NCI-H2081 (cell line): ENCODE measurements at regions not wholly inside any gene's neighbourhood (a gene's known extent, or its start where the extent isn't known, plus 50 kb on each side); places are given as distances from the start of the nearest gene placed in this dataset.

Experiments used
- DNase-seq, 2 experiments: peaks; one replicate each; lab custom pipeline; 2025; lab: John Stamatoyannopoulos, UW

DNA sequence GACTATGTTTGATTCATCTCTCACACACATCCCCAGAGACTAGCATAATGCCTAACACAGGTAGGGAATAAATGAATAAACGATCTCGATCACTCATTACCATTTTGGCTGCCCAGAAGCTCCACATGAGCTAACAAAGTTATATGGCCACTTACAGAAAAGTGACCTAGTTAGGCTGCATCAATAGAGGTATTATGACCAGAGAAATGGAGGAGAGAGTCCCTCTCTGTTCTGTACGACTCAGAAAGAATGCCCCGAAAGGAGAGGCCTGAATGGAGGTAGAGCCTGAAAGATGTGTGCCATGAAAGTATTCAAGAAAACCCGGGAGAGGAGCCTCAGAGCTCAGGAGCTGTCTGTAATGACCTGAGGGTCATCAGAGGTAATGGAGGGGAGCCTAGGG is 208.2 kb upstream of the GRIK3 start:
- no peak for DNase-seq

DNA sequence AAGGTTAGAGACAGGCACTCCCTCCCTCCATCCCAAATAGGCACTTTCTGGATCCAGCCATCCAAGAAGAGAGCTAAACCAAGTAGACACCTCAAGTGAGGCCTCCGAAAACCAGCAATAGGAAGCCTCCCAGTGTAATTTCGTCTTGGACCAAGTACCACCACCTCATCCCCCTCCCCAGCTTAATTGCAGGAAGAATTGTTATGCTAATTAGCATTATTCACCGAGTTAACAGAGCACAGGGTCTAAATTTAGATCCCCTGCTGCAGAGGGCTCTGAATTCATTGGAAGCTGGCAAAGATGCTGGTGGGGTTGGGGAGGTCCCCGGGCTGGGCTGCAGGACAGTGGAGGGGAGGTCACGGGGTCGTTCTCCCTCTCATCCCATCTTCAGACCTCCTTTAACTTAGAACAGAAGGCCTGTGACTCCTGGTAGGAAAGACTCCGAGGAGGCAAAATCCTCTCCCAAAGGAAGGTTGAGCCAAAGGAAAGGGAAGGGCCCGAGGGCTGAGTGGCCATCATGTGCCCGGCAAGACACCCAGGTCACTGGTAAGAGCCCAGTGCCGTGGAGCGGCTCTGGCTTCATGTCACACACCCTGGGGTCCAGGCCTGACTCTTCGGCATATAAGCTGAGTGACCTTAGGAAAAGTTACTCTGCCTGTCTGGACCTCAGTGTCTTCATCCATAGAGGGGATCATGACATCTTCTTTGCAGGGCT is 209.2 kb upstream of the GRIK3 start:
- no peak for DNase-seq

DNA sequence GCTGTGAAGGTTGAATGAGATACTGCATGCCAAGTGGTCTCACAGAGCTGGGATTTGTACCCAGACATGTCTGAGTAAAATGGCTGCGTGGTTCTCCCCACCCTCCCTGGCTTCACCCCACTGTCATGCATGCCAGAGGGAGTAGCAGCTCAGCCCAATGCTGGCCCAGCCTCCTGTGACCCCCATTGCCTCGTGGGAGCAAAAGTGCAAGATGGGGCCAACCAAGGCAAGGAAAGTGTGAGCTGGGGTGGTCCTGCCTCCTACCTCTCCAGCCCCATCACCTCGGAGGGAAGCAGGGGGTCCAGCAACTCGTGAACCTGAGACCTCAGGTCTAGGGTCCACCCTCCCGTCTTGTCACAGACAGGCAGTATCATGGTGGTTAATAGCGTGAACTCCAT is 209.8 kb upstream of the GRIK3 start:
- no peak for DNase-seq

DNA sequence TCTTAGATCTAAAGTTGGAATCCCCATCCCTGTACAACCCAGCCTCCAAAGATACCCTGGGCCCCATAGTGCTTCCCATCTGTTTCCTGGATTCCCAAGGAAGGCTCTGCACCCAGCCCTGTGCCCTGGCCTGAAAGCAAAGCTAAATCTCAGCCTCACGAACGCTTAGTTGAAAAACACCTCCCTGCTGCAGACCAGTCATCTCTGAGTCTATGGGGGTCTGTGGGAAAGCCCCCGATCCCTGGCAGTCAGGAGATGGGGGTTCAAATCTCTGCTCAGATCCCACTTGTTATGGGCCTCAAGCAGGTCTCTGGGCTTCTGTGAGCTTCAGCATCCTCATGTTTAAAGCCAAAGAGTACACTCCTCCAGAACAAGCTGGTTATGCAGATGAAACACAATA is 210.5 kb upstream of the GRIK3 start:
- no peak for DNase-seq

DNA sequence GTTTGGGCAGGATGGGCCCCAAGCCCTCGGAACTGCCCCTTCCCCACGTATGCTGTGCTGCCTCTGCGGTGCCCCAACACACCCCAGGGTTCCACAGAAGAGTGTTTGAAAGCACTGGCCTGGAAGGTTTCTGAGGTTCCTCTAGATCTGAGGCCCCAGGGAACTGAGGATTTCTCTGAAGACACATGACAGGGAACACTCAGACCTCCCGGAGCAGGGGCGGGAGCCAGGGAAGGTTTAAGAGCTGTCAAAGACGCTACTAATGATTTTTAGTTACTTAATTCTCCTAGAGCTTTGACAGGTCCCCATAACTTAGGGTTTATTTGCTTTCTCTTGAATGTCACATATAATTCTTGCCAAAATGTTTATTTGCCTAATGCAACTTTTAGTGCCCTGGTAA is 212.3 kb upstream of the GRIK3 start:
- no peak for DNase-seq

DNA sequence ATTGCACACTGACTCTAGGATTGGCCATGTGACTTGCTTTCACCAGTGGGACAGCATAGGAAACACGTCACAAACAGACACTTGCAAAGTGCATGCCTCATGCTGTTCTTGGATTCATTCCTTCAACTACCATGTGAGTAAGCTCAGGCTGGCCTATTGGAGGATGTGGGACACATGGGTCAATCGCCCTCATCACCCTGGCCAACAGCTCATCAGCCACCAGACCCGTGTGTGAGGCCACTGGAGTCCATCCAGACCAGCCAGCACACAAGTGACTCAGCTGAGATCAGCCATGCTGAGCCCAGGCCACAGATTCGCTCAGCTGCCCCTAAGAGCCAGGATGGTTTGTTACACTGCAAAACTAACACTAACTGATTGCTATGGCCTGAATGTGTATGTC is 216.1 kb upstream of the GRIK3 start:
- no peak for DNase-seq

DNA sequence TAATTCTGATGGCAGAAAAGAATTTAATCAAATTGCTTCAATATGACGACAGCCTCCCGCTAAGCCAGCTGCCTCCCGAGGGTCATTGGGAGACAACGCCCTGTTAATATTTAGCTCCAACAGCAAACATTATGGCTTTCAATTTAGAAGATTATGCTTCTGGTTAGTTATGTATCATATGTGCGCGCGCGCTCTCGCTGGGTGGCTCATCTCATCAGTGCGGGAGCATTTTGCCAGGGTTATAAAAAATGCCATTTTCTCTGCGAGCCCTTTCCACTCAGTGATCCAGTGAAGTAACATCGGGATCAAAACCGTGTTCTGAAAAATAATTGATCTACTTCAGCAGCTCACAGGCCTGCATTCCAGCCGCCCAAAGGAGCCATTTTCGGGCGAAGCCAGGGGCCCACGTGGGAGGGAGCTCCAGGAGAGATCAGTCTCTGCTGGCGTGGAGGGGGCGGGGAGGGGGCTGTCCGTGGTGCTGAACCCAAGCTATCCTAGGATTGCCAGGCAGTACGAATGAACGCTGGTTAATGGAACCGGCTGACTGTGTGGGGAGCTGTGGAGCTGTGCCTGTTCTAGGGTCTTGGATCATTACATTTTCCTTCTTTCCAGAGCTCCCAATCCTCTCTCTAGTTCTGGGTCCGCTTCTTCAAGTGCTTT is 219.1 kb upstream of the ZC3H12A start:
- peak in 1 of 2 experiments; percentile 53 for DNase-seq

DNA sequence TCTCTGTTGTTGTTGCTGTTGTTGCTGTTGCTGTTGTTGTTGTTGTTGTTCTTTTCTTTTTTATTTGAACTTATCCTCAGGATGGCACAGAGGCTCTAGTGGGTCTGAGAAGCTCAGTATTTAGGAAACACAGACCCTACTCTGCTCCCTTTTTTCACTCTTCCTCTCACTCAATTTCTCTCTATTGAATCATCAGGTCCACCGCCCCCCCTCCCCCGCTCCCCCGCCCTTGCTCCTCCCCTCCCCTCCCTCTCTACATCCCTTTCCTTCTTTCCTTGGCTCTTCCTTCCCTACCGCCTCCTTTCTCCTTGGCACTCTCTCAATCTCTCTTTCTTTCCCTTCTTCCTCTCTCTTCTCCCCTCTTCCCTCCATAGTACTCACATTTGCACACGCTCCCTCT is 218.5 kb upstream of the ZC3H12A start:
- no peak for DNase-seq

DNA sequence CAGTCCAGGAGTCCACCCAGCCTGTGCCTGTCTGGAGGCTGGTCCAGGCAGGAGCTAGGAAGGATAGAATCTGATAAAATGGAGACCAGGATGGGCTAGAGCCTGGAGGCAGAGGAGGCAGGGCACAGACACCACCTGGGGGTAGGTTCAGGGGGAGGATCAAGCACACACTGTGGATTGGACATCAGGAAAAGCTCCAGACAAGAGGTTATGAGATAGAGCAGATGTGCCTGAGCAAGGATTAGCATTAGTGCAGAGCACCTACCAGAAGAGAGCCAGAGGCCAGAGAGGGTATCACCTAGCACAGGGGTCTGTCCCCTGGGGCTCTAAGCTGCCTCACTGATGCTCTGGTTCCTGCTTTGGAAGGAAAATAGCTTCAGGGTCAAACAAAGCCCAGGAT is 216.7 kb upstream of the ZC3H12A start:
- no peak for DNase-seq

DNA sequence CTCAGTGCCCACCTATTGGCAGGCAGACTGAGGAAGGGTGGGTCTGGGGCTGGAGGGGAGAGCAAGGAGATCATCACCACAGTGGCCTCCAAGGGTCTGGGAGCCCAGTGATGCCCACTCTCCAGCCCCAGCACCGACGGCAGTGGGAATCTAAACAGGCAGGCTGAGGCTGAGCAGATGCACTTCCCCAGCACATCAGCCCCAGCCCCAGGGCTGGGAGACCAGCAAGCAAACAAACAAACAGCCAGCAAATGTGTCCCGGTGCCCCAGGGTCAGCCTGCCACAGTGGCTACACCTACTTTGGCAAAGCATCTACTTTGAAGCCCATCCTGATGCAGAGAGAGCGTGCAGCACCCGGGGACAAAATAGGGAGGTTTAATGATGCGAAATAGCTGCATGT is 216.3 kb upstream of the ZC3H12A start:
- peak; percentile 66 to 70 for DNase-seq

DNA sequence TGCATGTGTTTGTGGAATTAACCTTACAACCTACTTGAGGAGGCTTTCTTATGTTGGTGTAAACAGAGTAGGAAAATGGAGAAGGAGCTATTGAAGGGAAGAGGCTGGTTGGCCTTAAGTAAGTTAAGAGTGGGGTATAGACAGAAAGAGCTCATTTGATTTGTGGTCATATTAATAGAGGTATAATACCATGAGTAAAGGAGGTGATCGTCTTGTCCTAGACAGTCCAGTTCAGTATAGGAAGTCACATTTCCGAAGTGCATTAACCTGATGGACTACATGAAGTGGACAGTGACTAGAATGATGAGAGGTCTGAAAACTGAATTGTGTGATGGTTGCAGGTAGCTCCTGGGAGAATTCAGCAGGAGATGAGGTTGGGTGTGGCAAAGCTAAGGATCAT is 215.4 kb upstream of the ZC3H12A start:
- DNase-seq: no peak

DNA sequence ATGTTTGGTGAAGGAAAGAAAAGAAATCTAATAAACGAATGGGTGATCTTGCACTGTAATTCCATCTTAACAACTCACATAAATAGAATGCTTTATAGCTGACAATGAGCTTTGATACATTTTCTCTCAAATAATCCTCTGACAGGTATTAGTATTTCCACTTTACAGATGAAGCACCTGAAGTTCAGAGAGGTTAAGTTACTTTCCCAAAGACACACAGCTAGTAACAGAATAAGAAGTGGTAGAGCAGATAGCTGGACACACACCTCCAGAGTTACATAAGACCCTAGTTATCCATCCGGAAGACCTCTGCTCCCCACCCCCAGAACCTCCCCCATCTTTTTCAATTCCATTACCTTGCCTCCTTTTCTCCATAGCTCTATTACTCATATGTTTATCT is 213.3 kb upstream of the ZC3H12A start:
- DNase-seq: no peak

DNA sequence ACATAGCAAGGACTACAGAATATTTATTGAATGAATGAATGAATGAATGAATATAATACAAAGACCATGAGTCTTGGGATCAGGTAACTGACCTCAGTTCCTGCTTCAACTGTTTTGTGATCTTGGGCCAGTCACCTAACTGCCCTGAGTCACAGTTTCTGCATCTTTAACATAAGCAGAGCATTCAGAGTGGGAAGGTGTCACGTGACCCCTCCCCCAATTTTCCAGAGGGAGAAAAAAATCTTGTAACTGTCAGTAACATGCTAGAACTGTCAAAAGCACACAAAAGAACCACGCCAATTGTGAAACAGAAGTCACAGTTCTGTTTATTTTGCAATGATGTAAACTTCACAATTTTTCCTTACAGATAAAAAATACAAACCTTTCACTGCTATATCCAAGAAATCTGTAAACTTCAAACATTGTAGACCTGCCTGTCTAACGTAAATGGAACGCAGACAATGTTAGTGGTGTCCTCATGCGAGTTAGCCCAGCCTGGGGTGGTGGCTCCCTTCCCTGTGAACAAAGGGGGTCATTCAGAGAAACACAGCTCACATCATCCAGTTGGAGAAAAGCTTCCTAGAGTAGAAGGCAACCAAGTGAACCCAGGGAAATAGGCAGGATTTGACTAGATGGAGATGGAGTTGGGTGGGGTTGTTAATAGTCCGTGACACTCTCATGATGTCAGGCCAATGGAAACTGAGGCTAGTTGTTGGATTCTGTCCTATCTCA is 211.8 kb upstream of the ZC3H12A start:
- DNase-seq: no peak

DNA sequence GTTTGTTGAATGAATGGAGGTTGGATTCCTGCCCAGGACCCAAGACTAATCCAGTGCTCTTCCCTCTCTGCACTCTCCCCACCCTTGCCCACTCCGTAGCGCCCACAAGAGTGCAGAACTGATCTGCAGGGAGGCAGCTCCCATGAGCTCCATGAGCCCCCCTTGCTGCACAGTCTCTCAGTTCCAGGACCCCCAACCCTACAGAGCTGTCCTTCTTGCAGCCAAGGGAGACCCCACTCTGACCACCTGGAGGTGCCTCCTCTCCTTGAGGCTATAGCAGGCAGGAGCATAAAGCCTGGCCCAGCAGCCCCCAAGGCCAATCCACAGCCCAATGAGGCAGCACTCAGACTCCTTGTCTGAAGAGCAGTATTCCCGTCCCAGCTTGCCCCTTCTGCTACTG is 209.2 kb upstream of the ZC3H12A start:
- no peak for DNase-seq

DNA sequence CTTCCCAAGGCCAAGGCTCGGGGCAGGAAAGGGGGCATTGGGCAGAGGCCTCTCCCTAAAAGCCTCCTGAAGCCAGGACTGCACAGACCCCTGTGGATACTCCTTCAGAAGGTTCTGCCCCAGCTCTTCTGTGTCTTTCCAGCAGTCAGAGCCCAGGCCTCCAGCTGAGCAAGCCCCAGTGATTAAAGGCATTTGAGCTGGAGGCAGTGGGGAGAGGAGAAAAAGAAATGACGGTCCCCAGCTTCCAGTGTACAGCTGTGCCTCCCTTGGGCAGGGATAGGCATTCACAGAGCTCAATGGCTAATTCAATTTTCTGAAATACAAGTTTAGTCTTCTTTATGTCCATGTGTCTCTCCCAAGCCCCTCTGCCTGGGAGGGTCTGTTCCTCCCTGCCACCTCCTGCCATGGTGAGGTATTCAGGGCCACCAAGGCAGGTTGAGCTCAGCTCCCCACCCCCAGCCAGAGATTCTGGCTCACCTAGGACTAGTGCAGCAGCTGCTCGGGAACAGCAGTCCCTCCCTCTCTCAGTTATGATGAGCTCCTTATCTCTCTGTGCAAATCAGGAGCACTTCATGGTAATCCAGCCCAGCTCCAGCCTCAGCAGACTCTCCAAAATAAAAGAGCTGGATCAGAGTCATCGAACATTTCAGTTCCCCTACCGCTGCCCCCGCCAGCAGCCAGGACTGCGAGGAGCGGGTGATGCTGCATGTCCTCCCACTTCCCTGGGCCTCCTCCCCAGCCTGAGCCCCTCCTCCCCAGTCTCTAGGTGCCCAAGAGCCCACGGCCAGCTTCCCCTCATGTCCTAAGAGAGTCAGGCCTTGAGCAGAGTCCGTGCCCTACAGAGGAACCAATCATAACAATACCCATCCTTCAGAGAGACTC is 208.4 kb upstream of the ZC3H12A start:
- no peak for DNase-seq

DNA sequence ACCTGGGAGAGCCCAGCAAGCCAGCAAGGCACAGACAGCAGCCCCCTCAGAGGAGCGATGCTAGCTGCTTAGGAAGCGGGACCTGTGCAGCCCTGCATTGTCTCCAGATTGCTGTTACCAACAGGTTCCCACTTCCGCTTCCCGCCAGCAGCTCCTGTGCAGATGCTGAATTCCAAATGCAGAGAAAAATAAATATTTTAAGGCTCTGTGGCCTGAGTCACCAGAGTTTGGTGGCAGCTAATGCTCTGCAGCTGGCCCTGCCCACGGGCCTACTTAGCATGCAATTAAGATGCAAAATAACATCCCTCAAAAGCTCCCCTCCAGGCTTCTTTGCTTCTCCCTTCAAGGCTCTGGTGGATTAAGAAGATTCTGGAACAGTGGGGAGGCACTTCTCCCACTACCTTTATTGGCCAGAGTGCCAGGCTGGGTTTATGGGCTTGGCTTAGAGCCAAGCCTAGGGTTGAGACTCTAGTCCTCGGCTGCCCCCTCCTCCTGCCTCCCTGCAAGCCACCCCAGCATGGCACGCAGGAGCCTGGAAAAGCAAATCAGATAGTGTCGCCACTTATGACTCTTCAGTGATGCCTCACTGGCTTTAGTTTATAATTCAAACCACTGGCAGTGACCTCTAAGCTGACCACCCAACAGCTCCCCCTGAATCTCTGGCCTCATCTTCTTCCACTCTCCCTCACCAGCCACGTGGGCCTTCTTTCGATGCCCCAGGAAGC is 207.1 kb upstream of the ZC3H12A start:
- DNase-seq: peak in 1 of 2 experiments; percentile 37

DNA sequence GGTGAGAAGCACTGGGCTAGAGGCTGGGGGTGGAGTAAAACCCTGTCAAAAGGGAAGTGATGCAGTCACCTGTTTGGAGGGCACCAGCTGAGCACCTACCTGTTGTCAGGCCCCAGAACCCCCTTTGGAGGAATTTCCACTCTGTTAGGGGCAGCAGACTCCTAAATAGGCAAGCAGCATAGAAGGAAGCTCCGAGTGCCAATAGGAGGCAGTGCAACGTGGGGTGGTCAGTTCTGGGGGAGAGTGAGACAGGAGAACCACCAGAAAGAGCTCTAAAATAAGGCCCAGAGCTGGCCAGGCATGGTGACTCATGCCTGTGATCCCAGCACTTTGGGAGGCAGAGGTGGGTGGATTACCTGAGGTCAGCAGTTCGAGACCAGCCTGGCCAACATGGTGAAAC is 203.7 kb upstream of the ZC3H12A start:
- no peak for DNase-seq

DNA sequence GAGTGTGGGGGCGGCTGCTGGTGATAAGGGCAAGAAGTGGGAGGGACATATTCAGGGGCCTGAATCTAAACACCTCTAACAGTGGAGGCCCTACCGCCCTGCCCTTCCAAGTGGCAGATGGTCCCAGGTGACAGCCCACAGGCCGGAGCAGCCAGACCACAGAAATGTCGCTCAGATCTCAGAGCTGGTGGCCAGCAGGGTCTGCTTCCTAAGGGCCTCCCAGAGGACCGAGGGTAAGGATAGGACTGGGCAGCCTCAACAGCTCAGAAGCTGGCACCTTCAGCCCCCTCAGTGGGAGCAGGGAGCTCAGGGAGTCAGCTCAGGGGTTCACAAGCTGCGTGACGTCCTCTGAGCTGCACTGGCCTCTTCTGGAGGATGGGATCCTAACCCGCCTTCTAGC is 201.8 kb upstream of the ZC3H12A start:
- no peak for DNase-seq

DNA sequence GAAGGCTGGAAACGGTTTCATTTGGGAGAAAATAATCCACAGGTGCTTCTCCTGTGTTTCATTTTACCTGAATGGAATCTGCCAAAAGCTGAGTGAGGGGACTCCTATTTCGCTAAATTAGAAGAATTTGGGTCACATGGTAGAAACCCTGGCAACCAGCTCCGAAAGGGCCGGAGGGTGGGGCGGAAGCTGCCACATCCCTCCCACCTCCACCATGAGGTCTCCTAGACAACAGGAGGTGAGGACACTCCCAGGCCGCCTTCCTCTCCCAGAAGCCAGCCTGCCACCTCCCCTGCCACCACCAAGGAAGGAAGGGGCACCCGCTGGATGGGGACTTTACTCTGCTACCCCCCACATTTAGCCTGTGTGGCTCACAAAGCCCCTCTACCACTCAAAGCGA is 199.9 kb upstream of the ZC3H12A start:
- DNase-seq: no peak

DNA sequence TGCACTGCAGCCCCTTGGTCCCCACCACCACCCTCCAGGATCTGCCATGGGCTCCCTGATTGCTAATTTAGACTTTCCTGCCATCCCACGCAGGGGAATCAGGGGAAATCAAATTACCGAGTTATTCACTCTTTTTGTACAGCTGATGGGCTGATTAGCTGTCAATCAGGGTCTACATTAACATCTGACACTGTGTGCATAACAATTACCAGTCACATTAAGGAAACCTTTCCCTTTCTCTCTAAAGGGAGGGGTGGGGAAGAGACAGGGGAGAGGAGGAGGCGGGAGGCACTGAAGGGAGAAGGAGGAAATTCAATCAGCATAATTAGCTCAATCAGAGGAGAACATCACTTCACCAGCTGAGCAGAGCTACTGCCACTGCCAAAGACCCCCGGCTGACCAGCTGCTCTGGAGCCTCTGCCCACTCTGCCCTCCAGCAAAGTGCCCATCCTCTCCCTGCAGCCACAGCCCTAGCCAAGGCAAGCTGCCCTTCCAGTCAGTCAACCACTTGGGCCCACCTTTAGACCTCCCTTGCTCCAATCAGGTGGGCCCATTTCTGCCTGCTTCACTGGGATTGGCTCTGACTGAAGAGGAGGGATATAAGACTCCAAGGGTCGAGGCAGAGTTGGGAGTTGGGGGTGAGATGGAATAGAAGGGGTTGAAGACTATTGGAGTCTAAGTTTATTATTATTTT is 199.3 kb upstream of the ZC3H12A start:
- DNase-seq: no peak

DNA sequence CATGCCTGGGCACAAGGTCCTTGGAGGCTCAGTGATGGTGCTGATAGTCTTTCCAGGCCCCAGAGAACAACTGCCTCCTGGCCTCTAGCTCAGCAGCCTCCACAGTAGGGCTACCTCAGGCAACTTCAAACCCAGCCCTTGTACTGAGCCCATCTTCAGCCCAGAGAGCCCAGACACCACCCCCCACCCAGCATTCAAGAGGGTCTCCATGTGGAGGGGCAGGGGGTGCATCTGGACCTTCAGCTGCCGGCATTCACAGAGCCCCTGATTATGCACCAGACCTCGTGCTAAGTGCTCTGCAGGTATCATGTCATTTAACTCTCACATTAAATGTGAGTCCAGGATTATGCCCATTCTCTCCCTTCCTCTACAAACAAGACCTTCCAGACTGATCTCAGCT is 197.0 kb upstream of the ZC3H12A start:
- no peak for DNase-seq
